Muscle layer of colon (tissue), 2 donors: ENCODE measurements at regions not wholly inside any gene's neighbourhood (a gene's known extent, or its start where the extent isn't known, plus 50 kb on each side); places are given as distances from the start of the nearest gene placed in this dataset.

Source experiments
- H3K27ac ChIP-seq: one replicate; pipeline ENCODE4 v1.7.0; 2013; ENCODE audit warnings: low read depth, mild to moderate bottlenecking, low read length, moderate library complexity
- H3K27me3 ChIP-seq, 2 donors: one replicate each; pipeline ENCODE4 v1.7.0; 2013; ENCODE audit warnings: low read length in 2 of 2, mild to moderate bottlenecking in 2 of 2; ENCODE audit not compliant: insufficient read depth in 2 of 2, control insufficient read depth in 1 of 2
- H3K36me3 ChIP-seq: one replicate; pipeline ENCODE4 v1.7.0; 2013; ENCODE audit warnings: mild to moderate bottlenecking, low read length; ENCODE audit not compliant: insufficient read depth
- H3K4me1 ChIP-seq: one replicate; pipeline ENCODE4 v1.7.0; 2013; ENCODE audit warnings: mild to moderate bottlenecking, low read length; ENCODE audit not compliant: insufficient read depth
- H3K4me3 ChIP-seq, 2 donors: one replicate each; pipeline ENCODE4 v1.7.0; 2013; ENCODE audit warnings: low read length in 2 of 2, low read depth in 1 of 2, mild to moderate bottlenecking in 1 of 2, moderate library complexity in 1 of 2
- H3K9ac ChIP-seq: one replicate; pipeline ENCODE4 v1.7.0; 2013; ENCODE audit warnings: low read length
- H3K9me3 ChIP-seq: one replicate; pipeline ENCODE4 v1.7.0; 2013; ENCODE audit warnings: mild to moderate bottlenecking, low read length
- donor health status: abdominal sarcoma.
- donor health status: Adenocarcinoma of cecum.

- Histone ChIP-seq H3K4me3 (no peak overlapping the region), H3K27ac (no peak overlapping the region), H3K9me3 (no peaks in the 10 kb centered on the region), H3K9ac (no peak overlapping the region), H3K36me3 (no peaks in the 10 kb centered on the region), H3K4me1 (no peaks in the 10 kb centered on the region), H3K27me3 (no peaks in the 10 kb centered on the region)
Observed at GRCh38 chr15:31162721-31163510, 61.4 kb upstream of the TRPM1 start.

GRCh38 chr15:31163769-31164572 lies 62.4 kb upstream of the TRPM1 start:
- no peak overlapping the region for H3K27ac ChIP-seq
- no peak overlapping the region for H3K4me3 ChIP-seq
- H3K9me3 ChIP-seq = no peaks in the 10 kb centered on the region

DNA sequence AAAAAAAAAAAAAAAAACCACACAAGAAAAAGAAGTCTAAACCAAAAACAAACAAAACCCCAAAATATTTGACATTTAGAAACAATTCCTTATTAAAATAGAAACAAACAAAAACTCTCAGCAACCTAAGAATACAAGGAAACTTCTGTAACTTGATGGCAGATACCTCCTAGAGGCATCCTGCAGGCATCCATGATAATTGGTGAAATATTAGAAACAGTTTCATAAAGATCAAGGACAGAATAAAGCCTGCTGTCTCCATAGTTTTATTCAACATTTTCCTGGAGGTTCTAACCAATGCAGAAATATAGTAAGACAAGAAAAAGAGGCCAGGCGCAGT lies 63.0 kb upstream of the TRPM1 start:
- Histone ChIP-seq H3K4me3 (no peak overlapping the region), H3K9me3 (no peaks in the 10 kb centered on the region), H3K27ac (no peak overlapping the region), H3K36me3 (no peaks in the 10 kb centered on the region), H3K4me1 (no peaks in the 10 kb centered on the region), H3K27me3 (no peaks in the 10 kb centered on the region), H3K9ac (no peak overlapping the region)

More at GRCh38 chr15:31163769-31164572, 62.4 kb upstream of the TRPM1 start:
- H3K9ac ChIP-seq = no peak overlapping the region
- H3K4me1 ChIP-seq = no peaks in the 10 kb centered on the region
- no peaks in the 10 kb centered on the region for H3K27me3 ChIP-seq
- H3K36me3 ChIP-seq = no peaks in the 10 kb centered on the region

- Histone ChIP-seq H3K4me3 (no peak overlapping the region), H3K36me3 (no peaks in the 10 kb centered on the region), H3K27ac (no peak overlapping the region), H3K9ac (no peak overlapping the region), H3K4me1 (no peaks in the 10 kb centered on the region), H3K27me3 (no peaks in the 10 kb centered on the region), H3K9me3 (no peaks in the 10 kb centered on the region)
Observed at GRCh38 chr15:31169558-31169957, 68.0 kb upstream of the TRPM1 start.

DNA sequence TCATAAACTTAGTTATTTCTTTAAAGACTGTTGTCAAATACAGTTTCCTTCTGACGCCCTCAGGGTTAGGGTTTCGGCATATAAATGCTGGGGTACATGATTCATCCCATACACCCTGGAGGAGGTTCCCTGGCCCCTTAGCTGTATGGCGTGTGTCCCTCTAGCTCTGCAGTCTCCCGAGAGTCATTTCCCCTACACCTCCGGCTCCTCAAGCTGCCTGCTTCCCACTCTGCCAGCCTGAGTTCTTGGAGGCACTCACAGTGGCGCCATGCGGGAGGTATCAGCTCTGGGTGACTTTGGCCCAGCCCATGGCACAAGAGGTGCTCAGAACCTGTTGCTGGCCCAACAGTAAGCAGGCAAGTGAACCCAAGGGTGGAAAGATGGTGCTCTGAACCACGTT lies 70.2 kb upstream of the TRPM1 start:
- Histone ChIP-seq H3K4me3 (no peak overlapping the region), H3K4me1 (no peaks in the 10 kb centered on the region)

GRCh38 chr15:31172606-31173005 lies 71.1 kb upstream of the TRPM1 start:
- no peak overlapping the region for H3K27ac ChIP-seq
- no peaks in the 10 kb centered on the region for H3K4me1 ChIP-seq
- no peak overlapping the region for H3K4me3 ChIP-seq
- H3K9ac ChIP-seq = no peak overlapping the region
- no peaks in the 10 kb centered on the region for H3K36me3 ChIP-seq
- H3K9me3 ChIP-seq = no peaks in the 10 kb centered on the region
- no peaks in the 10 kb centered on the region for H3K27me3 ChIP-seq

More for the DNA sequence above, 70.2 kb upstream of the TRPM1 start:
- H3K27ac ChIP-seq = no peak overlapping the region
- no peaks in the 10 kb centered on the region for H3K9me3 ChIP-seq
- H3K9ac ChIP-seq = no peak overlapping the region
- no peaks in the 10 kb centered on the region for H3K27me3 ChIP-seq
- no peaks in the 10 kb centered on the region for H3K36me3 ChIP-seq

DNA sequence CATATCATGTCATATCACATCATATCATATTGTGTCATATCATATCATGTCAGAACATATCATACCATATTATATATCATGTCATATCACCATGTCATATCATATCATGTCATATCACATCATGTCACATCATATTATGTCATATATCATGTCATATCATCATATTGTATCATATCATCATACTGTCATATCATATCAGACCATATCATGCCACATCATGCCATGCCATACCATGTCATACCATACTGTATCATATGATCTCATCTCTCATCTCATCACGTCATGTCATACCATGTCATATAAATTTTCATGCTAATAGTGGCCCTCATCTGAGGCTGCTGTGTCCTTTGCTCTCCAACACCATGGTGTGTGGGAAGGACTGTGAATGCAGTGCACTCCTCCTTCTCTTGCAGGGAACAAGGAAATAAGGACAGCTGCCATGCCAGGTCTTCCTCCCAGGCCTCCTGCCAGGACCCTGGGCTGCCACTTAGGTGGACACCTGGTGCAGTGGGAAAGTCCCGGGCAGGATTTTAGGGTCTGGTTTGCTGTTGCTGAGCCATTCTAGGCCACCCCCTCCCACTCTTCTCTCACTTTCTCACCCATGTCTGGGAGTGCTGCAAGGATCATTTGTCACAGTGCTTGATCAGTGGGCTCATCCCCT lies 72.4 kb upstream of the TRPM1 start:
- no peak overlapping the region for H3K4me3 ChIP-seq
- H3K27ac ChIP-seq = no peak overlapping the region
- H3K9ac ChIP-seq = no peak overlapping the region
- H3K36me3 ChIP-seq = no peaks in the 10 kb centered on the region
- no peaks in the 10 kb centered on the region for H3K9me3 ChIP-seq
- H3K4me1 ChIP-seq = no peaks in the 10 kb centered on the region
- H3K27me3 ChIP-seq = no peaks in the 10 kb centered on the region

DNA sequence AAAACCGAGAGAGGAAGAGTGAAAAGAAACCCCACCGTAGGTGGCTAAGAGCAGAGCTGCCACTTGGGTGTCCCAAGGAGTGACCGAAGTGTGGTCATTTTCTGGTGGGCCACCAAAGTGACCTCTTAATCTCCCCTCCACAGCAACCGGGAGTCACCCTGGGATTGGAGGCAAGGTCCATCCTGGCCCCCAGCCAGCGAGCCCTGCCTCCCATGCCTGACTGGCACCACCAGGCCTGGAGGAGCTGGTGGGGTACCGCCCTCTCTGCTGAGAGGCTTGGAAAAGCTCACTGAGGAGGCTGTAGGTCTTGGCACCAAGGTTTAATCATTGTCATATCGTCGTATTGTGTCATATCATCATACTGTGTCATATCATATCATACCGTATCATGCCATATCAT lies 74.0 kb upstream of the TRPM1 start:
- no peaks in the 10 kb centered on the region for H3K36me3 ChIP-seq
- no peaks in the 10 kb centered on the region for H3K4me1 ChIP-seq
- H3K27me3 ChIP-seq = no peaks in the 10 kb centered on the region
- H3K27ac ChIP-seq = no peak overlapping the region
- no peak overlapping the region for H3K9ac ChIP-seq
- no peak overlapping the region for H3K4me3 ChIP-seq
- no peaks in the 10 kb centered on the region for H3K9me3 ChIP-seq

GRCh38 chr15:31177951-31178350 lies 76.4 kb upstream of the TRPM1 start:
- Histone ChIP-seq H3K36me3 (no peaks in the 10 kb centered on the region), H3K4me1 (no peaks in the 10 kb centered on the region), H3K9ac (no peak overlapping the region), H3K27ac (no peak overlapping the region), H3K27me3 (no peaks in the 10 kb centered on the region), H3K9me3 (no peaks in the 10 kb centered on the region), H3K4me3 (no peak overlapping the region)

- no peaks in the 10 kb centered on the region for H3K9me3 ChIP-seq
- H3K4me1 ChIP-seq = no peaks in the 10 kb centered on the region
- H3K4me3 ChIP-seq = no peak overlapping the region
- no peak overlapping the region for H3K27ac ChIP-seq
- H3K36me3 ChIP-seq = no peaks in the 10 kb centered on the region
- no peaks in the 10 kb centered on the region for H3K27me3 ChIP-seq
- no peak overlapping the region for H3K9ac ChIP-seq
Observed at GRCh38 chr15:31178705-31179104, 77.2 kb upstream of the TRPM1 start.

DNA sequence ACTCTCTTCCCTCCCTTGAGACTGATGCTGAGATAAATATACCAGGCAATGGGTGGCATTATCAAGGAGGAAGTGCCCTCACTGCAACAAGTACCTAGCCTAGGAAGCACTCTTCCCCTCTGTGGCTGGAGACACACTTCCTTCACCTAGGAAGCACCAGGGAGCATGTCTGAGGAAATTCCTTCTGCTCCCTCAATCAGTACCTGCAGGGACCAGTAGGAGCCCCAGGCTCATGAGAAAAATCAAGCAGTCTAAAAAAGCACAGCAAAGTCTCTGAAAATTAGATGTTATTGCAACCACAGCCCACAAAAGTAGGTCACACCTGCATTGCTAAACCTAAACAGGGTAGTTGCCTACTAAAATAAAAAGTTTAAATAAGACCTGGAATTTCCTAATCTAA lies 78.2 kb upstream of the TRPM1 start:
- Histone ChIP-seq H3K4me3 (no peak overlapping the region), H3K27ac (no peak overlapping the region), H3K36me3 (no peaks in the 10 kb centered on the region), H3K9me3 (no peaks in the 10 kb centered on the region), H3K27me3 (no peaks in the 10 kb centered on the region), H3K4me1 (no peaks in the 10 kb centered on the region), H3K9ac (no peak overlapping the region)
